Esophagus squamous epithelium (tissue), 5 donors: ENCODE measurements at regions not wholly inside any gene's neighbourhood (a gene's known extent, or its start where the extent isn't known, plus 50 kb on each side); places are given as distances from the start of the nearest gene placed in this dataset.

Experiments used
- DNase-seq: peaks from one replicate; lab custom pipeline; 2025; lab: John Stamatoyannopoulos, UW
- H3K27ac ChIP-seq, 4 donors: fragments of 200-600 bp; sonication (generic); one replicate each; pipeline ENCODE4 v1.5.1; 2016 to 2019; ENCODE audit warnings: mild to moderate bottlenecking in 1 of 4
- H3K27me3 ChIP-seq, 4 donors: fragments of 200-600 bp; sonication (generic); 1 replicate in 3 of 4; 2 replicates in 1 of 4; pipeline versions ENCODE4 v1.5.1 to v1.6.0; 2017 to 2021; ENCODE audit warnings: antibody characterized with exemption in 1 of 4
- H3K36me3 ChIP-seq, 3 donors: fragments of 200-600 bp; sonication (generic); one replicate each; pipeline ENCODE4 v1.5.1; 2016 to 2019
- H3K4me1 ChIP-seq, 3 donors: fragments of 200-600 bp; sonication (generic); one replicate each; pipeline ENCODE4 v1.5.1; 2017 to 2019
- H3K4me3 ChIP-seq, 4 donors: fragments of 200-600 bp; sonication (generic); 1 replicate in 3 of 4; 2 replicates in 1 of 4; pipeline ENCODE4 v1.5.1; 2016 to 2019; ENCODE audit warnings: mild to moderate bottlenecking in 2 of 4, moderate library complexity in 1 of 4
- H3K9me3 ChIP-seq, 3 donors: fragments of 200-600 bp; sonication (generic); one replicate each; pipeline ENCODE4 v1.5.1; 2016 to 2019
- POLR2A ChIP-seq, 4 donors: fragments of 450-650 bp; IDR thresholded peaks; one replicate each; pipeline ENCODE4 v1.6.1; 2017; ENCODE audit warnings: antibody characterized with exemption in 4 of 4, mild to moderate bottlenecking in 4 of 4, moderate library complexity in 3 of 4
- WGBS, 2 donors: methylation state at CpG; one replicate each; pipeline ENCODE4 v1.1.5; 2018; 5-methylcytosine and 5-hydroxymethylcytosine counted together
- intact Hi-C: fragments of 100-400 bp; cut with DNase I; formaldehyde crosslinking; loops from one replicate; pipeline ENCODE4 v1.15.0; 2022
- TF ChIP-seq, protein P1 (sequence below), 6 experiments: fragments of 450-650 bp in 4 of 6; fragments of 200-600 bp in 2 of 6; sonication (generic) in 2 of 6; IDR thresholded peaks; one replicate each; pipeline ENCODE4 v1.5.1; 2016 to 2019; ENCODE audit warnings: antibody characterized with exemption in 6 of 6, mild to moderate bottlenecking in 4 of 6, moderate library complexity in 4 of 6
- donor health status: DM: yes; HTN: yes; CAD: no.

DNA sequence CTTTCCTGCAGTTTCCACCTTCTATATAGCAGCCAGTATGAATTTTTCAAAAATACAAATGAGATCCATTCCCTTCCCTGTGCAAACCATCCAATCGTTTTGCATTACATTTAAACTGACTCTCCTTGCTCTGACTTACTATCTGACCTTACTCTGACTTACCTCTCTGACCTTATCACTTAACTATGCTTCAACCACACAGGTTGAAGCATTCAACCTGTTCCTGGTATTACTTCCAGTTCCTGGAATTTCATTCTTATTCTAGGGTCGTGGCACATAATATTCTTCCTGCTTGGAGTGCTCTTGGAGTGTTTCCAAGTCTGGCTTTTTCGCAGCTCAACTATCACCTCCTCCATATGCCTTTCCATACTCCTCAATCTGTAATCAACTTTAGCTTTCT, 850.6 kb upstream of the CHAC2 start:
- no peak overlapping the region for H3K27ac ChIP-seq
- TF ChIP-seq, protein P1, sequence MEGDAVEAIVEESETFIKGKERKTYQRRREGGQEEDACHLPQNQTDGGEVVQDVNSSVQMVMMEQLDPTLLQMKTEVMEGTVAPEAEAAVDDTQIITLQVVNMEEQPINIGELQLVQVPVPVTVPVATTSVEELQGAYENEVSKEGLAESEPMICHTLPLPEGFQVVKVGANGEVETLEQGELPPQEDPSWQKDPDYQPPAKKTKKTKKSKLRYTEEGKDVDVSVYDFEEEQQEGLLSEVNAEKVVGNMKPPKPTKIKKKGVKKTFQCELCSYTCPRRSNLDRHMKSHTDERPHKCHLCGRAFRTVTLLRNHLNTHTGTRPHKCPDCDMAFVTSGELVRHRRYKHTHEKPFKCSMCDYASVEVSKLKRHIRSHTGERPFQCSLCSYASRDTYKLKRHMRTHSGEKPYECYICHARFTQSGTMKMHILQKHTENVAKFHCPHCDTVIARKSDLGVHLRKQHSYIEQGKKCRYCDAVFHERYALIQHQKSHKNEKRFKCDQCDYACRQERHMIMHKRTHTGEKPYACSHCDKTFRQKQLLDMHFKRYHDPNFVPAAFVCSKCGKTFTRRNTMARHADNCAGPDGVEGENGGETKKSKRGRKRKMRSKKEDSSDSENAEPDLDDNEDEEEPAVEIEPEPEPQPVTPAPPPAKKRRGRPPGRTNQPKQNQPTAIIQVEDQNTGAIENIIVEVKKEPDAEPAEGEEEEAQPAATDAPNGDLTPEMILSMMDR (IDR thresholded peaks at IDR 0.05): no peak
- no peak for TF ChIP-seq POLR2A (IDR thresholded peaks at IDR 0.05)
- no peaks in the 10 kb centered on the region for H3K27me3 ChIP-seq
- intact Hi-C loops: no loop called here
- WGBS, 2 donors: 43 to 45% methylated on average over 3 of the region's 3 CpGs
- DNase-seq: no peak
- H3K9me3 ChIP-seq: no peaks in the 10 kb centered on the region
- H3K36me3 ChIP-seq: no peaks in the 10 kb centered on the region
- H3K4me1 ChIP-seq: no peaks in the 10 kb centered on the region
- H3K4me3 ChIP-seq: no peak overlapping the region

DNA sequence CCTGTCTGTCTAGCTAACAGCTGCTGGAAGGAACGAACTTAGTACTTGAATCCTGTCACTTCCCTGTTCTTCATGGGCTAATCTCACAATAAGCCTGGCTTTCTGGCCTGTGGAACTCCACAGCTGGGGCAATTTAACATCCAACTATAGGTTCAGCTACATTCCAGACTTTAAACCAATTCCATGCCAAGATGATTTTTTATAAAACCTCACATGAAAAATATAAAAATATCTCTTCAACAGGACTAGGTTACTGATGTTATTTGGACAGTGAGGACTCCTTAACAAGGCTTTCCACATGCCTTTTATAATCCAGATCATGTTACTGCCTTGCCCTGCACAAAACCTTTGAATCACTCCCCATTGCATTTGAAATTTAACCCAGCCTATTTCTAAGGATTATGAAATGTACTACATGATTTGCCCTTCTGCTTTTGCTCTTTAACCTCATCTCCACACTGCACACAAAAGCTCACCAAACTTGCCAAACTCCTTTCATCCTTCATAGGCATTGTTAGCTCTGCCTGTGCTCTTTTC, 863.2 kb upstream of the CHAC2 start:
- Histone ChIP-seq H3K4me1 (no peaks in the 10 kb centered on the region), H3K27me3 (no peaks in the 10 kb centered on the region), H3K9me3 (peaks cover 0 to 5% (median 0%) of the 10 kb centered on the region in 3 donors), H3K27ac (peak overlapping the region in 1 of 4 donors; percentile 32), H3K36me3 (no peaks in the 10 kb centered on the region), H3K4me3 (no peak overlapping the region)
- no peak for DNase-seq
- WGBS, 2 donors: 7 to 18% methylated on average over 1 of the region's 1 CpG
- intact Hi-C loops: no loop called here
- TF ChIP-seq, protein P1 (IDR thresholded peaks at IDR 0.05): no peak
- no peak for TF ChIP-seq POLR2A (IDR thresholded peaks at IDR 0.05)

DNA sequence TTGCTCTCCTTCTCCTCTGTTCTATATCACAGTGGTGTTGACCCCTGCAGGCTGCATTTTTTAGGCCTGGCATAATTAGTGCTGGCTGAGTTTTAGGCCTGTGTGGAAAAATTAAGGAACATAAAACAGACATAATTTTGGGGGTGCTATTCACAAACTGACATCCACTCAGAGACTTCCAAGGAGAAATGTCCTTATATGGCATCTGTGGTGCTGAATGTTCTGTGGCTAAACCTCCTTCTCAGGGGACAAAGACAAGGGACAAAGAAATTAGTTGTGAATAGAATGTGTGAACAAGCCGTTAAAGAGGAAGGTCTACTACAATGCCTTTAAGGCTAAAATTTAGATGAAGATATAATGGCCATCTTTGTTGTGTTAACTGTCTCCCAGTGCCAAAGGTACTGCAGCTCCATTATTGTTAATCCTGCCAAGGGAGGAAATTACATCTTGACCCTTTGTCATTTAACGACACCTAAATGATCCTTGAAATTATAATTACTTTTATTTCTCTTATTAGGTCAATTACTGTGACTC, 870.0 kb upstream of the CHAC2 start:
- no peak for DNase-seq
- WGBS, 2 donors: 67 to 70% methylated on average over 2 of the region's 2 CpGs
- H3K27ac ChIP-seq: no peak overlapping the region
- H3K4me3 ChIP-seq: no peak overlapping the region
- TF ChIP-seq, protein P1 (IDR thresholded peaks at IDR 0.05): no peak
- no peak for TF ChIP-seq POLR2A (IDR thresholded peaks at IDR 0.05)
- H3K9me3 ChIP-seq: peaks cover 0 to 11% (median 0%) of the 10 kb centered on the region in 3 donors
- intact Hi-C loops: no loop called here
- H3K27me3 ChIP-seq: no peaks in the 10 kb centered on the region
- H3K4me1 ChIP-seq: no peaks in the 10 kb centered on the region
- no peaks in the 10 kb centered on the region for H3K36me3 ChIP-seq

DNA sequence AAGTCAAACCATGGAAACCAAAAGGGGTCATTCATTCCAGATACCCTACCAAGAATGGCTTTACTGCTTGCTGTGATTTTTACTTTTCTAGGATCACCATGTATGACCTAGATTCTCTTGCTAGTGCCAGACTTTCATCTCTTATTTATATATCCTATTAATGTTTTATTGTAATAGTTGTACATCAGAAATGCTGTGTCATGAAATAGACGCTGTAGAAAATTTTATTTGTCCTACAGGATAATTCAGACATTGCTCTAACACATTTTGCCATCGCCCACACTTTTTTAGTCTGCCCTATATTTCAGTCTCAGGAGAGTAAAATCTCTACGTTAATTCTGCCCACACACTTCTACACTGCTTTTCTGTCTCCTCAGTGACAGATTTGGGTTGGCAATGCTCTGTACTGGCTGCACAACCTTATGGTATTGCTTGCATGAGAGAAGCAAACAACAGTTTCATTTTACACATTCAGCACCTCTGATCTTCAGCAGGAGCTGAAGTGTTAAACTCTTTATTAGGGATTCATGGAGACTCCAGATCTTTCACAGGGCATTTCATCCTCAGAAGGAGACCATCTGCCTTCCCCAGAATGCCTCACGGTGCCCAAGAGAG, 871.8 kb upstream of the CHAC2 start:
- peaks cover 0 to 11% (median 0%) of the 10 kb centered on the region in 3 donors for H3K9me3 ChIP-seq
- H3K27me3 ChIP-seq: no peaks in the 10 kb centered on the region
- no peak for DNase-seq
- WGBS, 2 donors: 62 to 64% methylated on average over 4 of the region's 4 CpGs
- no peak overlapping the region for H3K4me3 ChIP-seq
- no peaks in the 10 kb centered on the region for H3K36me3 ChIP-seq
- no peaks in the 10 kb centered on the region for H3K4me1 ChIP-seq
- TF ChIP-seq, protein P1 (IDR thresholded peaks at IDR 0.05): no peak
- TF ChIP-seq POLR2A (IDR thresholded peaks at IDR 0.05): no peak
- no peak overlapping the region for H3K27ac ChIP-seq
- intact Hi-C loops: no loop called here

DNA sequence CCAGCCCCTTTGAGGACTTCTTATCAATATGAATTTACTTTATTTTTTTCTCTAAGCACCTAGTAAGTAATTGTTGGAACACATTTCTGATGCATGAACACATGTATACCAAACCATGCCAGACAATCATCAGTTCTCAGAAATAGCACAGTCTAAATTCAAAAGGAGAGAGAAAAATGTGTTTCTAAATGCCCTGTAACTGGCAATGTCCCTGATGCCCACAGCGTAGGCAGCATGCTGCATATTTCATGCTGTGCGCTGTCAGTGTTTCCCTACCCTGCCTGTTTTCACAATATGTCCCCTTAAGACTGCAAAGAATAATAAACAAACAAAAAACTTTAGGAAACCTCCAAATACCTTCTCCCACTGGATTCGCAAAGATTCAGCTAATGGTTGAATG, 881.0 kb upstream of the CHAC2 start:
- TF ChIP-seq, protein P1 (IDR thresholded peaks at IDR 0.05): no peak
- TF ChIP-seq POLR2A (IDR thresholded peaks at IDR 0.05): no peak
- H3K9me3 ChIP-seq: no peaks in the 10 kb centered on the region
- no peaks in the 10 kb centered on the region for H3K36me3 ChIP-seq
- H3K27ac ChIP-seq: no peak overlapping the region
- no peaks in the 10 kb centered on the region for H3K4me1 ChIP-seq
- intact Hi-C loops: no loop called here
- WGBS, 2 donors: 81 to 89% methylated on average over 3 of the region's 3 CpGs
- H3K4me3 ChIP-seq: no peak overlapping the region
- H3K27me3 ChIP-seq: no peaks in the 10 kb centered on the region
- no peak for DNase-seq
